GM23248 (cell line): ENCODE measurements at regions not wholly inside any gene's neighbourhood (a gene's known extent, or its start where the extent isn't known, plus 50 kb on each side); places are given as distances from the start of the nearest gene placed in this dataset.

Source experiments
- EZH2 ChIP-seq: fragments of 200-600 bp; sonication (generic); IDR thresholded peaks from 2 replicates; pipeline ENCODE4 v1.6.1; 2018; ENCODE audit warnings: antibody characterized with exemption, mild to moderate bottlenecking; ENCODE audit not compliant: insufficient read depth, poor library complexity, severe bottlenecking
- EZH2phosphoT487 ChIP-seq: fragments of 200-600 bp; sonication (generic); IDR thresholded peaks from 2 replicates; pipeline ENCODE4 v1.6.1; 2018; ENCODE audit warnings: antibody characterized with exemption, moderate library complexity, mild to moderate bottlenecking, low read depth; ENCODE audit not compliant: insufficient read depth

DNA sequence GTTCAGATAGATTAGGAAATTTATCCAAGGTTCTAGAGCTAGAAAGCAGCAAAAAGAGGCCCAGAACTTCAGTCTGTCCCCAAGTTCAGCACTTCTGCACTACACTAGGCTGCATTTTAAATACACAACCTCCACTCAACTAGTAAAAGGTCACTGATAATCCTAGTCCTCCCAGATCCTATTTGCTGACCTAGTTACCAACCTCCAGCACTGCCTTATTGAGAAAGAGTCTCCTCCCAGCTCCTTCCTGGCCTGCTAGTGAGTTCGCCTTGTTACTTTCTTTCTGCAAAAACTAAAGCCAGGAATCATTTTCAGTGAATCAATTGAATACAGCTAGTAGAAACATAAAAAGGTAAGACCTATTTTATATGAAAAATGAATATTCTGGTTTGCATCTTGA, 84.1 kb upstream of the ZNF800 start:
- TF ChIP-seq EZH2phosphoT487 (no peak), EZH2 (no peak)
